Astrocyte of the cerebellum (primary cell): ENCODE measurements at regions not wholly inside any gene's neighbourhood (a gene's known extent, or its start where the extent isn't known, plus 50 kb on each side); places are given as distances from the start of the nearest gene placed in this dataset.

Experiments
- DNase-seq: peaks from one replicate; pipeline ENCODE4 v3.0.0-alpha.2; 2011; ENCODE audit warnings: low read depth
- H3K4me3 ChIP-seq: 2 replicates; pipeline ENCODE4 v1.5.1; 2011; ENCODE audit warnings: mild to moderate bottlenecking, low read depth, low read length, moderate library complexity
- CTCF ChIP-seq: IDR thresholded peaks from 2 replicates; pipeline ENCODE4 v1.5.1; 2012; ENCODE audit warnings: low read length, low read depth, moderate library complexity, mild to moderate bottlenecking; ENCODE audit errors: missing control alignments
- in situ Hi-C: cut with HindIII; loops from 2 replicates; pipeline ENCODE4 v1.10.0; 2017; ENCODE audit warnings: low sequenced_read_pairs

- H3K4me3 ChIP-seq: no peak overlapping the region
- in situ Hi-C loops: no loop called here
- no peak for DNase-seq
- no peak for TF ChIP-seq CTCF
Observed at GRCh38 chr6:168718821-168719475, 278.0 kb downstream of the SMOC2 start.
